Ishikawa (cell line): ENCODE measurements at regions not wholly inside any gene's neighbourhood (a gene's known extent, or its start where the extent isn't known, plus 50 kb on each side); places are given as distances from the start of the nearest gene placed in this dataset.
A peak's percentile ranks its signal among the peaks of the same experiment; 100 is the strongest.

ENCODE experiments used
- CEBPB ChIP-seq: IDR thresholded peaks from 2 replicates; pipeline ENCODE4 v1.6.1; 2012
- CREB1 ChIP-seq: IDR thresholded peaks from 2 replicates; pipeline ENCODE4 v1.6.1; 2012; ENCODE audit warnings: low read depth
- EGR1 ChIP-seq: IDR thresholded peaks from 2 replicates; pipeline ENCODE4 v1.6.1; 2012
- EP300 ChIP-seq: IDR thresholded peaks from 2 replicates; pipeline ENCODE4 v1.6.1; 2012; ENCODE audit warnings: borderline replicate concordance
- FOXM1 ChIP-seq: IDR thresholded peaks from 2 replicates; pipeline ENCODE4 v1.6.1; 2012; ENCODE audit warnings: low read depth, borderline replicate concordance
- NFIC ChIP-seq: IDR thresholded peaks from 2 replicates; pipeline ENCODE4 v1.6.1; 2012
- RAD21 ChIP-seq: IDR thresholded peaks from 2 replicates; pipeline ENCODE4 v1.6.1; 2012; ENCODE audit warnings: low read depth
- TAF1 ChIP-seq: IDR thresholded peaks from 2 replicates; pipeline ENCODE4 v1.6.1; 2012; ENCODE audit warnings: low read depth, mild to moderate bottlenecking
- TCF12 ChIP-seq: IDR thresholded peaks from 2 replicates; pipeline ENCODE4 v1.6.1; 2012; ENCODE audit warnings: low read depth
- TEAD4 ChIP-seq: IDR thresholded peaks from 2 replicates; pipeline ENCODE4 v1.6.1; 2012
- YY1 ChIP-seq: IDR thresholded peaks from 2 replicates; pipeline ENCODE4 v1.6.1; 2012; ENCODE audit warnings: low read depth
- ZBTB7A ChIP-seq: IDR thresholded peaks from 2 replicates; pipeline ENCODE4 v1.6.1; 2012; ENCODE audit warnings: low read depth
- TF ChIP-seq, protein P1 (sequence below): IDR thresholded peaks from 2 replicates; pipeline ENCODE4 v1.6.1; 2012; ENCODE audit warnings: low read depth, mild to moderate bottlenecking
- TF ChIP-seq, protein P2 (sequence below): IDR thresholded peaks from 2 replicates; pipeline ENCODE4 v1.6.1; 2012
- TF ChIP-seq, protein P3 (sequence below): IDR thresholded peaks from 2 replicates; pipeline ENCODE4 v1.6.1; 2012

DNA sequence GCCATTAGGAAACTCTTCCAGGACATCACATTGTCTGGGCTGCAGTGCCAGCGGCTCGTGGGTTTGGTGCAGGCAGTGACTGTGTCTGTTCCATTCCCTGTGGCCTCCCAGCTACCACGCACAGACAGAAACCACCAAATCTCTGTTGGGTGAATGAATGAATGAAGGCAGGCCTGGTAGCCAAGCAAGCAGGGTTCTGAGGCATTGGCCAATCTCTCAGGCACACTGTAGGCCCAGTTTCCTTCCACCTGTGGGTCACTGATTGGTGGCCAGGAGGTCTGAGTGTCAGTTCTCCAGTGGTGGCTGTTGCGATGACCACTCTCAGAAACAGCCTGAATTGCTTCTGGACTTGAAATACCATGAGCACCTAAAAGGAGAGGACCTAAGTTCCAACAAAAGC, 59.4 kb upstream of the CTBP2 start:
- TF ChIP-seq NFIC (no peak), TAF1 (no peak), ZBTB7A (no peak)
- TF ChIP-seq, protein P1, sequence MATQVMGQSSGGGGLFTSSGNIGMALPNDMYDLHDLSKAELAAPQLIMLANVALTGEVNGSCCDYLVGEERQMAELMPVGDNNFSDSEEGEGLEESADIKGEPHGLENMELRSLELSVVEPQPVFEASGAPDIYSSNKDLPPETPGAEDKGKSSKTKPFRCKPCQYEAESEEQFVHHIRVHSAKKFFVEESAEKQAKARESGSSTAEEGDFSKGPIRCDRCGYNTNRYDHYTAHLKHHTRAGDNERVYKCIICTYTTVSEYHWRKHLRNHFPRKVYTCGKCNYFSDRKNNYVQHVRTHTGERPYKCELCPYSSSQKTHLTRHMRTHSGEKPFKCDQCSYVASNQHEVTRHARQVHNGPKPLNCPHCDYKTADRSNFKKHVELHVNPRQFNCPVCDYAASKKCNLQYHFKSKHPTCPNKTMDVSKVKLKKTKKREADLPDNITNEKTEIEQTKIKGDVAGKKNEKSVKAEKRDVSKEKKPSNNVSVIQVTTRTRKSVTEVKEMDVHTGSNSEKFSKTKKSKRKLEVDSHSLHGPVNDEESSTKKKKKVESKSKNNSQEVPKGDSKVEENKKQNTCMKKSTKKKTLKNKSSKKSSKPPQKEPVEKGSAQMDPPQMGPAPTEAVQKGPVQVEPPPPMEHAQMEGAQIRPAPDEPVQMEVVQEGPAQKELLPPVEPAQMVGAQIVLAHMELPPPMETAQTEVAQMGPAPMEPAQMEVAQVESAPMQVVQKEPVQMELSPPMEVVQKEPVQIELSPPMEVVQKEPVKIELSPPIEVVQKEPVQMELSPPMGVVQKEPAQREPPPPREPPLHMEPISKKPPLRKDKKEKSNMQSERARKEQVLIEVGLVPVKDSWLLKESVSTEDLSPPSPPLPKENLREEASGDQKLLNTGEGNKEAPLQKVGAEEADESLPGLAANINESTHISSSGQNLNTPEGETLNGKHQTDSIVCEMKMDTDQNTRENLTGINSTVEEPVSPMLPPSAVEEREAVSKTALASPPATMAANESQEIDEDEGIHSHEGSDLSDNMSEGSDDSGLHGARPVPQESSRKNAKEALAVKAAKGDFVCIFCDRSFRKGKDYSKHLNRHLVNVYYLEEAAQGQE = no peak

DNA sequence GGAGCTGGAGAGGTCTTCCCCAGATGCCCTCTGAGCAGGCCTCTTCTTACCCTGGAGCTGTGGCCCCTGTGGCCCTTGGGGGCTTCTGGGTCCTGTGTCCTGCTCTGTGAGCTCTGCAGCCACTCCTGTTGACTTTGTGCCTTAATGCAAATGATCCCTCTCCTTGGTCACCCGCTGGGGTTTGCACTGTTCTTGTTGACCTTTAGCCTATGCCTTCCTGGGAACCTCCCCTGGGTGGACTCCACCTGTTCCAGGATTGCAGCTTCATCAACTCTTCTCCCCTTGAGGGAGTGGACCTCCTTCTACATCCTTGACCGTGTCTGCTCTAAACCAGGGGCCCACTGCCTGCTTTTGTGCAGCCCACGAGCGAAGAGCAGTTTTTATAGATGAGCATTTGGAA, 58.6 kb upstream of the CTBP2 start:
- TF ChIP-seq CREB1 = no peak
- no peak for TF ChIP-seq FOXM1
- no peak for TF ChIP-seq TAF1
- TF ChIP-seq TCF12 = no peak
- TF ChIP-seq CEBPB = no peak
- no peak for TF ChIP-seq EP300
- no peak for TF ChIP-seq TEAD4
- no peak for TF ChIP-seq YY1
- no peak for TF ChIP-seq RAD21
- TF ChIP-seq, protein P2, sequence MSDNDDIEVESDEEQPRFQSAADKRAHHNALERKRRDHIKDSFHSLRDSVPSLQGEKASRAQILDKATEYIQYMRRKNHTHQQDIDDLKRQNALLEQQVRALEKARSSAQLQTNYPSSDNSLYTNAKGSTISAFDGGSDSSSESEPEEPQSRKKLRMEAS = no peak
- TF ChIP-seq, protein P3, sequence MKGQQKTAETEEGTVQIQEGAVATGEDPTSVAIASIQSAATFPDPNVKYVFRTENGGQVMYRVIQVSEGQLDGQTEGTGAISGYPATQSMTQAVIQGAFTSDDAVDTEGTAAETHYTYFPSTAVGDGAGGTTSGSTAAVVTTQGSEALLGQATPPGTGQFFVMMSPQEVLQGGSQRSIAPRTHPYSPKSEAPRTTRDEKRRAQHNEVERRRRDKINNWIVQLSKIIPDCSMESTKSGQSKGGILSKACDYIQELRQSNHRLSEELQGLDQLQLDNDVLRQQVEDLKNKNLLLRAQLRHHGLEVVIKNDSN = no peak
- no peak for TF ChIP-seq NFIC
- TF ChIP-seq EGR1 = no peak
- no peak for TF ChIP-seq ZBTB7A
- TF ChIP-seq, protein P1 = no peak

DNA sequence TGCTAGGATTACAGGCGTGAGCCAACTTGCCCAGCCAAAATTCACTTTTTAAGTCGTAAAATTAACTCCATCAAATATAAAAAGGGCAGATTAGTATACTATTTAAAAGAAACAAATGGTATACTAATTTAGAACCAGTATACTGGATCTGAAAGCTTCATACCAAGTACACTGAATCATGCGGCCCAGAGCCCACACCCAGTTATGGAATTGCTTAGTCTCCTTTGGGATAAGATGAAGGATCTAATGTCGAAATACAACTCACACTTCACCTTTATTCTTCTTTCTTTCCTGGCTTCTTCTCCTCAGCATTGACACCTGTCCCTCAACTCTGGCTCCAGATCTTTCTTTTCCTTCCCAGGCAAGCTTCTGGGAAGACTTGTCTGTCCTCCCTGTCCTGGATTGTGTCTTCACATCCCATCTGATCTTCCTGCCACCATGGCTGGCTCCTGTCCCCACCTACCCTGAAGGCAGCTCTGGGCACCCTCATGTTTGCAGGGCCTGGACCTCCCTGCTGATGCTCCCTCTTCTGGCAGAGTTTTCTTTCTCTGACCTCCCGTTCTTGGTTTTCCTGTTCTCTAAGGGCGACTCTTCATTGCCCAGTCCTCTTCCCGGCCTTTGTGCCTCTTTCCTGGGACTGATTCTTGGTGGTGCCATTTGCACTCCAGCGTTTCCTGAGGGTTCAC, 57.8 kb upstream of the CTBP2 start:
- TF ChIP-seq, protein P3 = no peak
- TF ChIP-seq EGR1 (no peak), FOXM1 (no peak), CEBPB (no peak), RAD21 (peak; percentile 45), TCF12 (no peak), EP300 (no peak)
- TF ChIP-seq, protein P1 = no peak

DNA sequence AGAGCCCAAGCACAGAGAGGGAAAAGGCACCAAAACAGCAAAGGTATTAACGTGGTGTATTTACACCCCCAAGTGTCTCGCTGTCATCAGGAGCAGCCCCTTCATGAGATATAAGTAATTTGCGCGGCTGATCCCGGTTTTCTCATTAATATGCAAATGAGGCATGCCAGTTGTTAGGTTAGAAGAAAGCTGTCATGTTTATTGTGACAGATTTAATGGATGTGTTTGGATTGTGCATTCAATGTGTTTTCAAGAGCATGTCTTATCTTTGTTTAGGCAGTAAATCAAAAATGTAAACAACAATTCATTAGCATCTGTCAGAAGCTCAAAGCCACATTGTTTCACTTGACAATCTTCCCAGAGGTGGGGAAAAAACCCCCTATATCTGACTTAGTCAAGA, 56.5 kb upstream of the CTBP2 start:
- no peak for TF ChIP-seq CEBPB
- no peak for TF ChIP-seq NFIC
- no peak for TF ChIP-seq ZBTB7A
- TF ChIP-seq, protein P1 = no peak
- no peak for TF ChIP-seq TCF12
- TF ChIP-seq FOXM1 = no peak
- TF ChIP-seq EGR1 = no peak
- TF ChIP-seq YY1 = no peak
- no peak for TF ChIP-seq RAD21
- TF ChIP-seq EP300 = no peak
